ACHN (cell line): ENCODE measurements at regions not wholly inside any gene's neighbourhood (a gene's known extent, or its start where the extent isn't known, plus 50 kb on each side); places are given as distances from the start of the nearest gene placed in this dataset.
A peak's percentile ranks its signal among the peaks of the same experiment; 100 is the strongest.

Experiments
- DNase-seq: peaks from one replicate; pipeline ENCODE4 v3.0.0-alpha.2; 2015
- in situ Hi-C: cut with HindIII; loops from 2 replicates; pipeline ENCODE4 v1.10.0; 2017; ENCODE audit warnings: low sequenced_read_pairs, low pct_ligation_motif_present, low pct_unique_long_range_greater_than_20kb

GRCh38 chr18:59764281-59764680 is 67.1 kb upstream of the CCBE1 start:
- no peak for DNase-seq
- in situ Hi-C loops = no loop called here

- in situ Hi-C loops = no loop called here
- no peak for DNase-seq
Observed at GRCh38 chr18:59763541-59764136, 66.4 kb upstream of the CCBE1 start.

- in situ Hi-C loops = no loop called here
- DNase-seq = no peak
Observed at GRCh38 chr18:59760619-59761600, 63.7 kb upstream of the CCBE1 start.

DNA sequence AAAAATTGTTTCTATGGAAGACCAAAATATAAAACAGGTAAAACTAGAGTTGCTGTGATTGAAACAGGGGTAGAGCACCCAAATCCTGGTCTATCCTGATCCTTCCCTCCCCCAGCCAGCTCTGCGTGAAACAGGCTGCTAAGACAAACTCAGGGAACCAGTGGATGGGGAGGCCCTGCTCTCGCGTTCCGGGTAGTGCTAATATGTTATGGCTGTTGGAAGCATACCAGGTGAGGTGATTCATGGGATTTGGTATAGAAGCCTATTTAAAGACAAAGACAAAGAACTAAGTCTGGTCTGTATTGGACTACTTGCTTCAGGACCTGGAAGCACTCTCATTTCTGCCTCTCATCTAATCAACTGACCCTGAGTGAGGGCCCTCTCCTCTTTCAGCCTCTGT is 63.0 kb upstream of the CCBE1 start:
- no peak for DNase-seq

GRCh38 chr18:59758837-59759236 is 61.6 kb upstream of the CCBE1 start:
- DNase-seq = no peak
- in situ Hi-C loops = no loop called here

More for the DNA sequence above, 63.0 kb upstream of the CCBE1 start:
- in situ Hi-C loops = no loop called here

GRCh38 chr18:59758106-59758505 is 60.9 kb upstream of the CCBE1 start:
- in situ Hi-C loops = no loop called here
- no peak for DNase-seq

DNA sequence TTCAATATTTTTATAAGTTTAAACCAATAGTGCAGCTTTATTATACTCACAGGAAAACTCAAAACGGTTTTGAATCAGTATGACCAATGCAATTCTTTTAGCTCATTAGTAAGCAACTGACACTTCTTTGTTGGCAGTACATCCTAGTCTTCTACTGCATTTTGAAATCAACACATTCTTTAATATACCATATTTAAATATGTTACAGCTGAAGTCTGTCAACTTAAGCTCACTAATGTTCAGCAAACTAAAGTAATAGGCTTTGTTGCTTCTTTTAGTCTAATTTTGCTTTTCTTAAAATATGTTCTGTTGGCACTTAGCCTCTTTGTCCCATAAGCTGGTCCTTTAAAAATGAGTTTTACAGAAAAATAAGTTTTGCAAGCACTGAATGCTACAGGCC is 55.4 kb upstream of the CCBE1 start:
- in situ Hi-C loops = no loop called here

DNA sequence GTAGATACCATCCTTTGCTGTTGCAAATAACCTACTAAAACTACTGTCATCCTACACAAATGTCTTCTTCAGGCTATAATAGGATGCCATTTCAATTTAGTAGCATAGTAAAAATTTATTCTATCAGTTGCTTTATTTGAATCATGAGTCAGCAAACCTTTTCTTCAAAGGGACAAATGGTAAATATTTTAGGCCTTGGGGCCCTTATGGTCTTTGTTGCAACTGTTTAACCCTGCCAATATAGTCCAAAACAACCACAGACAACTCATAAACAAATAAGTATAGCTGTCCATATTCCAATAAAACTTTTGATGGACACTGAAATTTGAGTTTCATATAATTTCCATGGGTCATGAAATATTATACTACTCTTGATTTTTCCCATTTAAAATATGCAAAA is 54.0 kb upstream of the CCBE1 start:
- in situ Hi-C loops = no loop called here
- DNase-seq = no peak

More for the DNA sequence above, 55.4 kb upstream of the CCBE1 start:
- no peak for DNase-seq

DNA sequence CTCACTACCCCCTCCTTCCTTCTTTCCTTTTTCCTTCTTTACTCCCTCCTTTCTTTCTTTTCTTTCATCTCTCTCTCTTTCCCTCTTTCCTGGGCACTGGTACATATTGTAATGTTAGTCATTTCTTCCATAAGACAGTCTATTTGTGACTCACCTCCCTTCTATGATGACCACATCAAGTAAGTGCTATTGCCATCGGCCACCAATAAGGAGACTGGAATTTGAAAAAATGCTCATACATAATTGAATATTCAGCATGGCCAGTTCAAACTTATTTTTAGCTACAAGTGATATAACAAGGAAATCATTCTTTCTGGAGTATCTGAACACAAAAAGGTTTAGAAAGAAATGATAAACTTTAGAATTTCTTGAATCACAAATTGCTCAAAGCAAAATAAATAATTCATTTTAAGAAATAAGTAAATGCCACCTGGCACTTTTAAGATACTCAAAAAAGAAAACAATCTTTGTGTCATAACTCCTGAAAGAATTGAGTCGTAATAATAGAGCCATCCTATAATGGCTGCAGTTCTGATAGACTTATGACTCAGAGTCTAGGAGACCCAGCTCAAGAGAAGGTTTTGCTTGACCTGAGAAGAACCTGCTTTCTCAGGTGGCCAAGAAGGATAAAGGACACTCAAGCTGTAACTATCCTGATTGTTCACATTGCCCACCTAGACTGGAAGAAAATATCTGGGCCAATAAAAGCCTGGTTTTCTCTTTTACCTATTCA is 51.6 kb upstream of the CCBE1 start:
- in situ Hi-C loops = no loop called here
- DNase-seq = peak; percentile 68
